CD14-positive monocyte (primary cell): ENCODE measurements at regions not wholly inside any gene's neighbourhood (a gene's known extent, or its start where the extent isn't known, plus 50 kb on each side); places are given as distances from the start of the nearest gene placed in this dataset.

Experiments
- DNase-seq, 3 donors: peaks; one replicate each; pipeline ENCODE4 v3.0.0-alpha.2; 2011 to 2022
- H2AFZ ChIP-seq: 2 replicates; pipeline ENCODE4 v1.6.0; 2012; ENCODE audit warnings: mild to moderate bottlenecking, low read depth, low read length, inconsistent platforms; ENCODE audit not compliant: insufficient read depth, poor library complexity, severe bottlenecking
- H3K27ac ChIP-seq, 2 donors: 1 replicate in 1 of 2; 2 replicates in 1 of 2; pipeline ENCODE4 v1.5.1; 2012 to 2013; ENCODE audit warnings: low read length in 2 of 2, control low read depth in 1 of 2, inconsistent platforms in 1 of 2, low read depth in 1 of 2, mild to moderate bottlenecking in 1 of 2
- H3K27me3 ChIP-seq, 2 donors: one replicate each; pipeline versions ENCODE4 v1.6.0 to v1.6.1; 2011 to 2013; ENCODE audit warnings: low read length in 2 of 2; ENCODE audit not compliant: control insufficient read depth in 2 of 2, insufficient read depth in 2 of 2
- H3K36me3 ChIP-seq, 2 donors: replicated peaks in 1 of 2; 1 replicate in 1 of 2; 2 replicates in 1 of 2; pipeline versions ENCODE4 v1.5.1 to v1.6.1; 2012 to 2013; ENCODE audit warnings: low read length in 2 of 2, control low read depth in 1 of 2, inconsistent platforms in 1 of 2, mild to moderate bottlenecking in 1 of 2; ENCODE audit not compliant: insufficient read depth in 2 of 2, control insufficient read depth in 1 of 2
- H3K4me1 ChIP-seq, 2 donors: 1 replicate in 1 of 2; 2 replicates in 1 of 2; pipeline versions ENCODE4 v1.5.1 to v1.6.1; 2012 to 2013; ENCODE audit warnings: low read length in 2 of 2, control low read depth in 1 of 2, inconsistent platforms in 1 of 2, mild to moderate bottlenecking in 1 of 2, moderate library complexity in 1 of 2; ENCODE audit not compliant: insufficient read depth in 2 of 2, control insufficient read depth in 1 of 2
- H3K4me2 ChIP-seq: replicated peaks from 2 replicates; pipeline ENCODE3; 2012; ENCODE audit warnings: low read length, moderate library complexity, mild to moderate bottlenecking; ENCODE audit not compliant: poor library complexity, severe bottlenecking; ENCODE audit errors: extremely low read depth
- H3K4me3 ChIP-seq, 3 experiments: fragments of 200-600 bp in 1 of 3; sonication (generic) in 1 of 3; replicated peaks in 1 of 3; 1 replicate in 2 of 3; 2 replicates in 1 of 3; pipeline ENCODE4 v1.5.1; 2011 to 2013; ENCODE audit warnings: low read length in 3 of 3, mild to moderate bottlenecking in 3 of 3, control low read depth in 2 of 3, low read depth in 2 of 3, inconsistent platforms in 1 of 3, moderate library complexity in 1 of 3
- H3K79me2 ChIP-seq: 2 replicates; pipeline ENCODE4 v1.6.0; 2012; ENCODE audit warnings: mild to moderate bottlenecking, control low read depth, inconsistent platforms, low read length, moderate library complexity; ENCODE audit not compliant: insufficient read depth
- H3K9ac ChIP-seq: 2 replicates; pipeline ENCODE4 v1.6.0; 2017; ENCODE audit warnings: low read length, mild to moderate bottlenecking; ENCODE audit not compliant: insufficient read depth, poor library complexity, severe bottlenecking
- H3K9me3 ChIP-seq, 2 donors: replicated peaks in 1 of 2; 1 replicate in 1 of 2; 2 replicates in 1 of 2; pipeline versions ENCODE4 v1.5.1 to v1.6.1; 2012 to 2013; ENCODE audit warnings: low read length in 2 of 2, control low read depth in 1 of 2; ENCODE audit not compliant: control insufficient read depth in 1 of 2, insufficient read depth in 1 of 2
- H4K20me1 ChIP-seq: 2 replicates; pipeline ENCODE4 v1.6.0; 2012; ENCODE audit warnings: mild to moderate bottlenecking, low read length, control low read depth, moderate library complexity; ENCODE audit not compliant: insufficient read depth
- H3K27ac Mint-ChIP-seq, 7 donors: one replicate each; pipeline ENCODE4 v1.8.0; 2020; ENCODE audit warnings: mild to moderate bottlenecking in 7 of 7, mixed read lengths in 7 of 7, moderate library complexity in 6 of 7, inconsistent platforms in 2 of 7
- H3K27me3 Mint-ChIP-seq, 3 donors: one replicate each; pipeline ENCODE4 v1.8.0; 2021 to 2022; ENCODE audit warnings: low read depth in 3 of 3, mild to moderate bottlenecking in 3 of 3, mixed read lengths in 3 of 3, moderate library complexity in 3 of 3, inconsistent platforms in 1 of 3
- H3K36me3 Mint-ChIP-seq, 2 donors: one replicate each; pipeline ENCODE4 v1.8.0; 2020; ENCODE audit warnings: mixed read lengths in 2 of 2, inconsistent platforms in 1 of 2, mild to moderate bottlenecking in 1 of 2
- H3K4me1 Mint-ChIP-seq: one replicate; pipeline ENCODE4 v1.8.0; 2020; ENCODE audit warnings: mild to moderate bottlenecking, mixed read lengths
- H3K4me3 Mint-ChIP-seq, 2 donors: one replicate each; pipeline ENCODE4 v1.8.0; 2020; ENCODE audit warnings: mild to moderate bottlenecking in 2 of 2, mixed read lengths in 2 of 2, moderate library complexity in 1 of 2
- H3K9me3 Mint-ChIP-seq, 7 donors: one replicate each; pipeline ENCODE4 v1.8.0; 2020 to 2022; ENCODE audit warnings: mixed read lengths in 7 of 7, mild to moderate bottlenecking in 6 of 7, moderate library complexity in 6 of 7, inconsistent platforms in 2 of 7
- WGBS: methylation state at CpG from one replicate; pipeline ENCODE4 v1.1.5; 2013; ENCODE audit warnings: missing lambda C conversion rate; ENCODE audit not compliant: insufficient coverage; 5-methylcytosine and 5-hydroxymethylcytosine counted together
- intact Hi-C, 2 donors: fragments of 100-400 bp; cut with micrococcal nuclease; formaldehyde crosslinking; loops; one replicate each; pipeline versions ENCODE4 v1.15.0 to v1.15.1; 2023
- TF ChIP-seq, protein P1 (sequence below): fragments of 200-600 bp; IDR thresholded peaks from one replicate; pipeline ENCODE4 v1.8.0; 2022; ENCODE audit warnings: antibody characterized with exemption, mild to moderate bottlenecking

DNA sequence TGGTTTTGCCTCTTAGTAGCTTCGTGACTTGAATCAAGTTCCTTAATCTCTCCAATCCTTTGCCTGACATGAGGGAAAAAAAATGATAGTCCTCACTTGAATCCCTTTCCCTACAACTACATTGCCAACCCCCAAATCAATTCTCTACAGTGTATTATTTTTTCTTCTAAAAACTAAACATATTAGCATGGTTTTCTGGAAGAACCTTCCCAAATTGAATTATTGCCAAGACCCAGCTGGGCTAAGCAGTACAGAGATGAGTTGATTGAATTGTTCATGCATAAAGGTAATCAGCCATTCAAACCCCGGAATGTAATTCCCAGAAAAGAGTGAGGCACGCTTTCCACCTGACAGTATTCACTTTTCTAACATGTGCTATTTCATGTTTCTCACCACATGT, 155.6 kb upstream of the AGR3 start:
- Histone ChIP-seq H3K27me3 (no peaks in the 10 kb centered on the region), H3K4me1 (peaks cover 27 to 52% of the 10 kb centered on the region in 2 donors), H2AFZ (no peak overlapping the region), H3K9me3 (no peaks in the 10 kb centered on the region), H3K4me3 (no peak overlapping the region), H3K9ac (no peak overlapping the region), H3K79me2 (no peaks in the 10 kb centered on the region), H4K20me1 (no peaks in the 10 kb centered on the region), H3K4me2 (no peak overlapping the region), H3K27ac (no peak overlapping the region), H3K36me3 (no peaks in the 10 kb centered on the region)
- WGBS = no CpG with 5 or more reads among the region's 3 CpGs
- Mint-ChIP-seq H3K4me3 (no peak overlapping the region), H3K9me3 (peaks cover 0 to 5% (median 0%) of the 10 kb centered on the region in 7 donors), H3K36me3 (peaks cover 2 to 4% of the 10 kb centered on the region in 2 donors), H3K4me1 (peaks cover 35% of the 10 kb centered on the region), H3K27ac (no peak overlapping the region), H3K27me3 (no peaks in the 10 kb centered on the region)
- intact Hi-C loops = no loop called here
- TF ChIP-seq, protein P1, sequence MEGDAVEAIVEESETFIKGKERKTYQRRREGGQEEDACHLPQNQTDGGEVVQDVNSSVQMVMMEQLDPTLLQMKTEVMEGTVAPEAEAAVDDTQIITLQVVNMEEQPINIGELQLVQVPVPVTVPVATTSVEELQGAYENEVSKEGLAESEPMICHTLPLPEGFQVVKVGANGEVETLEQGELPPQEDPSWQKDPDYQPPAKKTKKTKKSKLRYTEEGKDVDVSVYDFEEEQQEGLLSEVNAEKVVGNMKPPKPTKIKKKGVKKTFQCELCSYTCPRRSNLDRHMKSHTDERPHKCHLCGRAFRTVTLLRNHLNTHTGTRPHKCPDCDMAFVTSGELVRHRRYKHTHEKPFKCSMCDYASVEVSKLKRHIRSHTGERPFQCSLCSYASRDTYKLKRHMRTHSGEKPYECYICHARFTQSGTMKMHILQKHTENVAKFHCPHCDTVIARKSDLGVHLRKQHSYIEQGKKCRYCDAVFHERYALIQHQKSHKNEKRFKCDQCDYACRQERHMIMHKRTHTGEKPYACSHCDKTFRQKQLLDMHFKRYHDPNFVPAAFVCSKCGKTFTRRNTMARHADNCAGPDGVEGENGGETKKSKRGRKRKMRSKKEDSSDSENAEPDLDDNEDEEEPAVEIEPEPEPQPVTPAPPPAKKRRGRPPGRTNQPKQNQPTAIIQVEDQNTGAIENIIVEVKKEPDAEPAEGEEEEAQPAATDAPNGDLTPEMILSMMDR = no peak
- DNase-seq = no peak

DNA sequence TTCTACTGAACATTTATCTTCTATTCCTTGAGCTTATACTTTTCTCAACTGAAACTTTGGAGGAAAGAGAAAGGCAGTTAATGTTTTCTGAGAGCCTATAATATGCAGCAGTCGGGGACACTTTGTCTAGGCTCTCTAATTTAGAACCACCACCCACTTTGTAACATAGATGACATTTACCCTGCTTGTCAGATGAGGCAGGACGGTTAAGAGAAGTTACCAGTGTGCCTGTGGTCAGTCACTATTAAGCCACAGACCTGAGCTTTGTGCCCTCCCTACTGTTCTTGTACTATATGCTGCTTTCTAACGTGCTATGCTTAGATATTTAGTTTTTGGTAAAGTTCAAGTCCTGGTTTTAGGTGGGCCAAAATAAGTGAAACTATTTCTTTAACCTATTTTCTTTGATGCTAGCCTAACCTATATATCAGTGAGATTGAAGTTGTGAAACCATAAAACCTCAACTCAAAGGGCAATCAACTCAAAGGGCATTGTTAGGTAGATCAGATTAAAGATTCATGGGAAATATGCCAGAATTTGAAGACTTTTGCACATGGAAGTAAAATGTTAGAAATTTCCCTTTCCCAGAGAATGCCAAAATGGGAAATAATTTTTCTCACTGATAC, 156.5 kb upstream of the AGR3 start:
- peaks cover 33 to 61% of the 10 kb centered on the region in 2 donors for H3K4me1 ChIP-seq
- WGBS = 20% methylated on average over 1 of the region's 3 CpGs
- Mint-ChIP-seq H3K4me3 (no peak overlapping the region), H3K27ac (peak overlapping the region in 4 of 7 donors; percentile 6 to 73 (median 40)), H3K9me3 (peaks cover 0 to 5% (median 0%) of the 10 kb centered on the region in 7 donors), H3K4me1 (peaks cover 41% of the 10 kb centered on the region), H3K27me3 (no peaks in the 10 kb centered on the region), H3K36me3 (peaks cover 2 to 4% of the 10 kb centered on the region in 2 donors)
- no peaks in the 10 kb centered on the region for H3K36me3 ChIP-seq
- no peak for DNase-seq
- H2AFZ ChIP-seq = no peak overlapping the region
- no peaks in the 10 kb centered on the region for H4K20me1 ChIP-seq
- no peak overlapping the region for H3K9ac ChIP-seq
- no peaks in the 10 kb centered on the region for H3K9me3 ChIP-seq
- no peak overlapping the region for H3K27ac ChIP-seq
- H3K79me2 ChIP-seq = no peaks in the 10 kb centered on the region
- intact Hi-C loops = no loop called here
- no peaks in the 10 kb centered on the region for H3K27me3 ChIP-seq
- no peak overlapping the region for H3K4me3 ChIP-seq
- TF ChIP-seq, protein P1 = no peak
- no peak overlapping the region for H3K4me2 ChIP-seq
